ENCODE measurements at regions not wholly inside any gene's neighbourhood (a gene's known extent, or its start where the extent isn't known, plus 50 kb on each side); places are given as distances from the start of the nearest gene placed in this dataset.
"Not testable (repeated sequence)": the region's sequence is repeated elsewhere in the genome, so short reads cannot be mapped to it uniquely, and the experiment has no call there.

DNA sequence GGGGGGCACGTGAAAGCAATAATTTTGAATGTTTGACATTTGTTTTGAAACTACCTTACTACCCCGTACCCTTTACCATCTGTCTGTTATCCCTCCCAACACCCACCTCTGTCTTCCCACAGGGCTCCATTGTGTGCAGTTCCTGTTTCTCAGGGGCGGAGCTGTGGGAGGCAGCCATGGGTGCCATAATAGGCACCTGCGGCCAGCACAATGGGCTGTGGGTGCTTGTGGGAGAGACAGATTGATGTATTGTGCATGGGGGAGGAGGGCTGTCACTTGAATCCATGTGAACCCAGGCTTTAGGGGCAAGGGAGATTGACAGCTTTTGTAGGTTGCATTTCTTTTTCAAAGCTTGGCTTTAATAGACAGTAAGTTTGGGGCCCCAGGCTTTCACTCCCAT lies 122.6 kb upstream of the CXorf66 start (continued):
- TF ChIP-seq NR2C1 (IDR thresholded peaks at IDR 0.05): no peak
- no peak for TF ChIP-seq GATAD2B (conservative IDR thresholded peaks at IDR 0.05; ENCODE audit: low read depth)
- no peak for TF ChIP-seq KDM1A (IDR thresholded peaks at IDR 0.05; ENCODE audit: borderline replicate concordance)
- TF ChIP-seq SREBF1 (IDR thresholded peaks at IDR 0.05; ENCODE audit: low read length): no peak

DNA sequence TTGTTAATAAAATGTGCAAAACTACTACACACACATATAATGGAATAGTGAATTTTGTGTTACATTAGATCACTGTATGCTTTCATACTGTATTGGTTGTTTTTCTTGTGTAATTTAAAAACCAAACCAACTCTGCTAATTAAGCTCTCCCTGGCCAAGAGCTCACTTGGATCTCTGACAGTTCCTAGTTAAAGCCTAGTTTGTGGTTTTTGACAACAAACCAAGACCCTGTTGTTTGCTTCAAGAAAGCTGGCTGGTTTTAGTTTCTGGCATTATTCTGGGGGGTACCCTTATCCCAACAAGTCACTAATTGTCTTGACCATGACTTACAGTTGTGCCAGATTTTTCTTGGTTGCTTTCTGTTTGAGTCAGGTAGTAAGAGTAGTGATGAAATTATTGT lies 121.4 kb upstream of the CXorf66 start:
- H4K20me1 ChIP-seq (ENCODE audit: control insufficient read depth, insufficient read depth): no peaks in the 10 kb centered on the region
- BruUV-seq (replicated peaks): no TSS peak
- H2AFZ ChIP-seq (ENCODE audit: control insufficient read depth, low read depth, low read length): no peak overlapping the region
- intact Hi-C loops (cut with micrococcal nuclease; ENCODE audit: unreplicated experiment) (no loop called here), in situ Hi-C loops (cut with MboI) (no loop called here)
- ATAC-seq (no peak), FAIRE-seq (no peak), DNase-seq (ENCODE audit: low read depth, low spot score) (no peak)
- peaks cover 0 to 3% of the 10 kb centered on the region in 2 experiments; a peak in 1 of 4 replicates for H3K27me3 ChIP-seq (replicated peaks in 1 of 2; ENCODE audit: control insufficient read depth in 2 of 2, insufficient read depth in 2 of 2, low read length in 1 of 2)
- H3K79me2 ChIP-seq (ENCODE audit: control insufficient read depth, insufficient read depth, low read length): no peaks in the 10 kb centered on the region
- no peaks in the 10 kb centered on the region for H3K4me1 ChIP-seq (ENCODE audit: control insufficient read depth, insufficient read depth, low read length)
- H3K9ac ChIP-seq (ENCODE audit: control insufficient read depth, insufficient read depth, low read length): no peak overlapping the region
- H3K27ac ChIP-seq (ENCODE audit: control insufficient read depth, insufficient read depth): no peak overlapping the region
- no peaks in the 10 kb centered on the region for H3K9me3 ChIP-seq (replicated peaks; ENCODE audit: control insufficient read depth, insufficient read depth, low read length)
- ChIA-PET CTCF (no interaction called here), SMC1A (ENCODE audit: uncharacterized antibody, unreplicated experiment) (no interaction called here), RAD21 (ENCODE audit: unreplicated experiment) (no interaction called here), POLR2A (no interaction called here)
- H3K36me3 ChIP-seq (ENCODE audit: control insufficient read depth in 2 of 2, insufficient read depth in 2 of 2, low read length in 1 of 2): no peaks in the 10 kb centered on the region
- no peak overlapping the region for H3K4me3 ChIP-seq
- no peak for TF ChIP-seq BCL11A (IDR thresholded peaks at IDR 0.05; ENCODE audit: low read depth, low read length)
- TF ChIP-seq POU2F2 (IDR thresholded peaks at IDR 0.05; ENCODE audit: borderline replicate concordance, low read depth, low read length): no peak
- no peak for TF ChIP-seq GATAD2B (conservative IDR thresholded peaks at IDR 0.05; ENCODE audit: low read depth)
- TF ChIP-seq YBX1 (IDR thresholded peaks at IDR 0.05): no peak
- TF ChIP-seq SMAD5 (IDR thresholded peaks at IDR 0.05; ENCODE audit: low read depth): no peak
- TF ChIP-seq, protein P1, sequence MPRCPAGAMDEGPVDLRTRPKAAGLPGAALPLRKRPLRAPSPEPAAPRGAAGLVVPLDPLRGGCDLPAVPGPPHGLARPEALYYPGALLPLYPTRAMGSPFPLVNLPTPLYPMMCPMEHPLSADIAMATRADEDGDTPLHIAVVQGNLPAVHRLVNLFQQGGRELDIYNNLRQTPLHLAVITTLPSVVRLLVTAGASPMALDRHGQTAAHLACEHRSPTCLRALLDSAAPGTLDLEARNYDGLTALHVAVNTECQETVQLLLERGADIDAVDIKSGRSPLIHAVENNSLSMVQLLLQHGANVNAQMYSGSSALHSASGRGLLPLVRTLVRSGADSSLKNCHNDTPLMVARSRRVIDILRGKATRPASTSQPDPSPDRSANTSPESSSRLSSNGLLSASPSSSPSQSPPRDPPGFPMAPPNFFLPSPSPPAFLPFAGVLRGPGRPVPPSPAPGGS (IDR thresholded peaks at IDR 0.05; ENCODE audit: borderline replicate concordance, insufficient read depth, low read depth, low read length, poor library complexity, severe bottlenecking): no peak
- no peak for TF ChIP-seq NFIC (IDR thresholded peaks at IDR 0.05; ENCODE audit: low read depth, low read length)
- TF ChIP-seq GABPA (IDR thresholded peaks at IDR 0.05; ENCODE audit: low read depth): no peak
- no peak for TF ChIP-seq MYC (IDR thresholded peaks at IDR 0.05; ENCODE audit: insufficient read depth, insufficient read length, insufficient replicate concordance, low read length, severe bottlenecking)
- no peak overlapping the region for H3K4me2 ChIP-seq (ENCODE audit: control insufficient read depth, insufficient read depth)

DNA sequence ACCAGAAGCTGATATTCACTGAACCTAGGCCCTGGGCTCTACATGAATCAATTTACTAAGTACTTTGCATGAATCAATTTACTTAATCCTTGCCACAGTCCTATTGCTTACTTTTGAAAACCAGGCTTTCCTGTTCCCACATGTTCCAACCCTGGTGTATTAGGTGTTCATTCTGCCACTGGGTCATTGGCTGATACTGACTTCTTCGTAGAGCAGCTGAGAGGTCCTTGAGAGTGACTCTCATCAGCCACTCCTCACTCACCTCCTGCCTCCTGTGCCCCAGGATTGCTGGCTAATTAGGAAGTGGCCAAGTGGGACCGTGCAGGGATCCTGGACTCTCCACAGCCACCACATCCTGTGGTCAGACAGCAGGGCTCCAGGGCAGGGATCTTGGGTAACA lies 109.5 kb upstream of the CXorf66 start:
- H3K36me3 ChIP-seq (ENCODE audit: control insufficient read depth in 2 of 2, insufficient read depth in 2 of 2, low read length in 1 of 2); H3K4me3 ChIP-seq; H3K27me3 ChIP-seq (replicated peaks in 1 of 2; ENCODE audit: control insufficient read depth in 2 of 2, insufficient read depth in 2 of 2, low read length in 1 of 2); H3K9ac ChIP-seq (ENCODE audit: control insufficient read depth, insufficient read depth, low read length); intact Hi-C loops (cut with micrococcal nuclease; ENCODE audit: unreplicated experiment); POLR2A ChIA-PET; H3K79me2 ChIP-seq (ENCODE audit: control insufficient read depth, insufficient read depth, low read length); FAIRE-seq; SMC1A ChIA-PET (ENCODE audit: uncharacterized antibody, unreplicated experiment); RAD21 ChIA-PET (ENCODE audit: unreplicated experiment); H3K27ac ChIP-seq (ENCODE audit: control insufficient read depth, insufficient read depth); ATAC-seq; DNase-seq (ENCODE audit: low read depth, low spot score); H3K9me3 ChIP-seq (replicated peaks; ENCODE audit: control insufficient read depth, insufficient read depth, low read length); BruUV-seq (replicated peaks); H3K4me2 ChIP-seq (ENCODE audit: control insufficient read depth, insufficient read depth); H2AFZ ChIP-seq (ENCODE audit: control insufficient read depth, low read depth, low read length); H3K4me1 ChIP-seq (ENCODE audit: control insufficient read depth, insufficient read depth, low read length); CTCF ChIA-PET; H4K20me1 ChIP-seq (ENCODE audit: control insufficient read depth, insufficient read depth): not testable (repeated sequence)
- in situ Hi-C loops (cut with MboI): loop anchor here (5.0 to 25.0 kb wide), 2 partner anchors 62 to 587 kb away; no protein-coding TSS in a partner anchor
- whole genome bisulfite sequencing (ENCODE audit: insufficient coverage, insufficient replicate concordance, low lambda C conversion rate, missing lambda C conversion rate): no CpG with 5 or more reads among the region's 2 CpGs
